Panc1 (cell line): ENCODE measurements at regions not wholly inside any gene's neighbourhood (a gene's known extent, or its start where the extent isn't known, plus 50 kb on each side); places are given as distances from the start of the nearest gene placed in this dataset.

Experiments
- ATAC-seq: fragments of 200-7000 bp; cut with Tn5 transposase; 2 replicates; pipeline ENCODE4 v1.9.1; 2020; ENCODE audit warnings: mild to moderate bottlenecking, moderate library complexity
- BruUV-seq: library from RNA; stranded (reverse); fragments of 400-500 nt; replicated peaks from 2 replicates; lab custom pipeline; 2021; lab: Mats Ljungman, UMichigan
- CTCF ChIA-PET: fragments of 300-600 bp; sonication (Branson Sonifier 250); formaldehyde crosslinking; loops from one replicate; lab custom pipeline; 2022; ENCODE audit warnings: antibody characterized with exemption; lab: Charles Lee
- POLR2A ChIA-PET: fragments of 300-600 bp; sonication (Branson Sonifier 250); formaldehyde crosslinking; loops from one replicate; lab custom pipeline; 2022; ENCODE audit warnings: antibody characterized with exemption; lab: Charles Lee
- DNase-seq: peaks from one replicate; pipeline ENCODE4 v3.0.0-alpha.2; 2010; ENCODE audit warnings: low read depth, low spot score
- H3K27ac ChIP-seq: 2 replicates; pipeline ENCODE4 v1.5.1; 2011; ENCODE audit warnings: mild to moderate bottlenecking, low read length, inconsistent platforms
- H3K27me3 ChIP-seq: fragments of 200-500 bp; sonication (Bioruptor generic); 2 replicates; pipeline ENCODE4 v1.6.0; 2014; ENCODE audit warnings: low read length, inconsistent platforms; ENCODE audit not compliant: control insufficient read depth, insufficient read depth
- H3K36me3 ChIP-seq: fragments of 200-500 bp; sonication (Bioruptor generic); 2 replicates; pipeline ENCODE4 v1.5.1; 2014; ENCODE audit warnings: inconsistent platforms, mild to moderate bottlenecking, low read length, moderate library complexity; ENCODE audit not compliant: control insufficient read depth, insufficient read depth
- H3K4me1 ChIP-seq: 2 replicates; pipeline ENCODE4 v1.5.1; 2011; ENCODE audit warnings: inconsistent platforms, mild to moderate bottlenecking, low read length, moderate library complexity; ENCODE audit not compliant: control insufficient read depth, insufficient read depth
- H3K4me3 ChIP-seq, 2 experiments: 2 replicates each; pipeline ENCODE4 v1.5.1; 2011 to 2012; ENCODE audit warnings: low read depth in 2 of 2, low read length in 2 of 2, mild to moderate bottlenecking in 2 of 2, inconsistent platforms in 1 of 2, moderate library complexity in 1 of 2
- H3K9me3 ChIP-seq: fragments of 200-500 bp; sonication (Bioruptor generic); 2 replicates; pipeline ENCODE4 v1.5.1; 2014; ENCODE audit warnings: low read depth, mild to moderate bottlenecking, inconsistent platforms, low read length, moderate library complexity; ENCODE audit not compliant: control insufficient read depth, insufficient read depth
- CTCF ChIP-seq: fragments of 450-650 bp; IDR thresholded peaks from 2 replicates; pipeline ENCODE4 v1.5.1; 2017; ENCODE audit warnings: mild to moderate bottlenecking
- POLR2AphosphoS5 ChIP-seq: IDR thresholded peaks from 2 replicates; pipeline ENCODE4 v1.6.1; 2012; ENCODE audit warnings: mild to moderate bottlenecking, low read depth, low read length, moderate library complexity
- REST ChIP-seq, 2 experiments: IDR thresholded peaks; 2 replicates each; pipeline ENCODE4 v1.6.1; 2011 to 2012; ENCODE audit warnings: low read depth in 2 of 2, control low read depth in 1 of 2, low read length in 1 of 2, mild to moderate bottlenecking in 1 of 2, moderate library complexity in 1 of 2; ENCODE audit not compliant: insufficient read depth in 1 of 2
- SIN3A ChIP-seq: IDR thresholded peaks from 2 replicates; pipeline ENCODE4 v1.6.1; 2012; ENCODE audit warnings: low read depth, mild to moderate bottlenecking, low read length, moderate library complexity, borderline replicate concordance; ENCODE audit not compliant: insufficient read depth
- TCF7L2 ChIP-seq: IDR thresholded peaks from 2 replicates; pipeline ENCODE4 v1.6.1; 2011; ENCODE audit warnings: mild to moderate bottlenecking, low read depth, low read length, inconsistent platforms
- in situ Hi-C: cut with HindIII; loops from 2 replicates; pipeline ENCODE4 v1.10.0; 2016; ENCODE audit warnings: low sequenced_read_pairs, low pct_unique_long_range_greater_than_20kb
- intact Hi-C: fragments of 100-400 bp; cut with micrococcal nuclease; formaldehyde crosslinking; loops from one replicate; pipeline ENCODE4 v1.10.0; 2022; ENCODE audit not compliant: unreplicated experiment

- in situ Hi-C loops (no loop called here), intact Hi-C loops (no loop called here)
- no peak for DNase-seq
- ATAC-seq: no peak
- no peaks in the 10 kb centered on the region for H3K9me3 ChIP-seq
- ChIA-PET CTCF (no interaction called here), POLR2A (no interaction called here)
- H3K4me1 ChIP-seq: no peaks in the 10 kb centered on the region
- no peak overlapping the region for H3K27ac ChIP-seq
- no TSS peak for BruUV-seq
- no peak for TF ChIP-seq SIN3A
- no peak for TF ChIP-seq REST (IDR thresholded peaks at IDR 0.05; ENCODE audit: insufficient read depth in 1 of 2, low read depth in 2 of 2, low read length in 1 of 2)
- no peak for TF ChIP-seq TCF7L2
- no peak for TF ChIP-seq POLR2AphosphoS5
- no peak for TF ChIP-seq CTCF
- no peaks in the 10 kb centered on the region for H3K27me3 ChIP-seq
- H3K36me3 ChIP-seq: no peaks in the 10 kb centered on the region
- H3K4me3 ChIP-seq: no peak overlapping the region
Measured at GRCh38 chr2:199064201-199064600, 393.5 kb downstream of the SATB2 start.

GRCh38 chr2:199057936-199058335, 399.8 kb downstream of the SATB2 start:
- H3K36me3 ChIP-seq: no peaks in the 10 kb centered on the region
- BruUV-seq: no TSS peak
- POLR2A ChIA-PET: no interaction called here
- intact Hi-C loops: no loop called here
- in situ Hi-C loops: no loop called here
- CTCF ChIA-PET: no interaction called here
- H3K4me3 ChIP-seq: no peak overlapping the region
- no peaks in the 10 kb centered on the region for H3K27me3 ChIP-seq
- TF ChIP-seq TCF7L2: no peak
- no peak for TF ChIP-seq POLR2AphosphoS5
- no peak for TF ChIP-seq CTCF
- no peak for TF ChIP-seq REST (IDR thresholded peaks at IDR 0.05; ENCODE audit: insufficient read depth in 1 of 2, low read depth in 2 of 2, low read length in 1 of 2)
- no peak for TF ChIP-seq SIN3A
- no peak for ATAC-seq
- H3K9me3 ChIP-seq: no peaks in the 10 kb centered on the region
- no peak overlapping the region for H3K27ac ChIP-seq
- no peak for DNase-seq
- no peaks in the 10 kb centered on the region for H3K4me1 ChIP-seq
